Vagina (tissue), 2 donors: ENCODE measurements at regions not wholly inside any gene's neighbourhood (a gene's known extent, or its start where the extent isn't known, plus 50 kb on each side); places are given as distances from the start of the nearest gene placed in this dataset.

Source experiments
- DNase-seq, 2 donors: peaks; one replicate each; pipeline ENCODE4 v3.0.0-alpha.2; 2017; ENCODE audit errors: extremely low spot score in 2 of 2
- H3K27ac ChIP-seq: fragments of 200-600 bp; sonication (generic); one replicate; pipeline ENCODE4 v1.5.1; 2019
- H3K27me3 ChIP-seq: fragments of 200-600 bp; sonication (generic); one replicate; pipeline ENCODE4 v1.5.1; 2019
- H3K36me3 ChIP-seq, 2 donors: fragments of 200-600 bp; sonication (generic); one replicate each; pipeline ENCODE4 v1.5.1; 2017 to 2019
- H3K4me1 ChIP-seq: fragments of 200-600 bp; sonication (generic); one replicate; pipeline ENCODE4 v1.5.1; 2019
- H3K4me3 ChIP-seq, 2 donors: fragments of 200-600 bp; sonication (generic); 1 replicate in 1 of 2; 2 replicates in 1 of 2; pipeline ENCODE4 v1.5.1; 2016 to 2019
- H3K9me3 ChIP-seq: fragments of 200-600 bp; sonication (generic); one replicate; pipeline ENCODE4 v1.5.1; 2019
- CTCF ChIP-seq, 3 experiments: fragments of 450-650 bp in 2 of 3; fragments of 200-600 bp in 1 of 3; sonication (generic) in 1 of 3; IDR thresholded peaks; one replicate each; pipeline ENCODE4 v1.5.1; 2017 to 2019; ENCODE audit warnings: antibody characterized with exemption in 3 of 3, mild to moderate bottlenecking in 2 of 3, moderate library complexity in 2 of 3
- POLR2A ChIP-seq, 2 donors: fragments of 450-650 bp; IDR thresholded peaks; one replicate each; pipeline ENCODE4 v1.6.1; 2017; ENCODE audit warnings: antibody characterized with exemption in 2 of 2, mild to moderate bottlenecking in 2 of 2, moderate library complexity in 2 of 2
- POLR2AphosphoS5 ChIP-seq, 2 donors: sonication (generic); formaldehyde crosslinking; IDR thresholded peaks; one replicate each; pipeline ENCODE4 v1.9.0; 2017; ENCODE audit warnings: antibody characterized with exemption in 2 of 2, mild to moderate bottlenecking in 2 of 2, low read depth in 1 of 2; ENCODE audit not compliant: insufficient read depth in 1 of 2
- intact Hi-C: fragments of 100-400 bp; cut with DNase I; formaldehyde crosslinking; loops from one replicate; pipeline ENCODE4 v1.15.1; 2023

- Histone ChIP-seq H3K4me3 (no peak overlapping the region), H3K4me1 (no peaks in the 10 kb centered on the region), H3K27me3 (no peaks in the 10 kb centered on the region), H3K27ac (no peak overlapping the region), H3K9me3 (no peaks in the 10 kb centered on the region), H3K36me3 (no peaks in the 10 kb centered on the region)
- no peak for DNase-seq
- TF ChIP-seq CTCF (IDR thresholded peaks at IDR 0.05) (no peak), POLR2A (IDR thresholded peaks at IDR 0.05) (no peak), POLR2AphosphoS5 (IDR thresholded peaks at IDR 0.05; ENCODE audit: insufficient read depth in 1 of 2, low read depth in 1 of 2) (no peak)
- intact Hi-C loops: no loop called here
Observed at GRCh38 chr3:96169111-96169766, 645.2 kb upstream of the EPHA6 start.

GRCh38 chr3:96172917-96173316, 641.5 kb upstream of the EPHA6 start:
- Histone ChIP-seq H3K36me3 (no peaks in the 10 kb centered on the region), H3K27me3 (no peaks in the 10 kb centered on the region), H3K4me1 (no peaks in the 10 kb centered on the region), H3K4me3 (no peak overlapping the region), H3K27ac (no peak overlapping the region), H3K9me3 (no peaks in the 10 kb centered on the region)
- TF ChIP-seq CTCF (IDR thresholded peaks at IDR 0.05) (no peak), POLR2AphosphoS5 (IDR thresholded peaks at IDR 0.05; ENCODE audit: insufficient read depth in 1 of 2, low read depth in 1 of 2) (no peak), POLR2A (IDR thresholded peaks at IDR 0.05) (no peak)
- intact Hi-C loops: no loop called here
- DNase-seq: no peak

GRCh38 chr3:96175500-96175899, 638.9 kb upstream of the EPHA6 start:
- TF ChIP-seq POLR2AphosphoS5 (IDR thresholded peaks at IDR 0.05; ENCODE audit: insufficient read depth in 1 of 2, low read depth in 1 of 2) (no peak), CTCF (IDR thresholded peaks at IDR 0.05) (no peak), POLR2A (IDR thresholded peaks at IDR 0.05) (no peak)
- H3K9me3 ChIP-seq: no peaks in the 10 kb centered on the region
- no peaks in the 10 kb centered on the region for H3K36me3 ChIP-seq
- H3K4me1 ChIP-seq: no peaks in the 10 kb centered on the region
- no peak overlapping the region for H3K27ac ChIP-seq
- DNase-seq: no peak
- no peak overlapping the region for H3K4me3 ChIP-seq
- H3K27me3 ChIP-seq: no peaks in the 10 kb centered on the region
- intact Hi-C loops: no loop called here

- Histone ChIP-seq H3K4me3 (no peak overlapping the region), H3K27me3 (no peaks in the 10 kb centered on the region), H3K9me3 (no peaks in the 10 kb centered on the region), H3K27ac (no peak overlapping the region), H3K36me3 (no peaks in the 10 kb centered on the region), H3K4me1 (no peaks in the 10 kb centered on the region)
- DNase-seq: no peak
- intact Hi-C loops: no loop called here
- no peak for TF ChIP-seq CTCF (IDR thresholded peaks at IDR 0.05)
- no peak for TF ChIP-seq POLR2AphosphoS5 (IDR thresholded peaks at IDR 0.05; ENCODE audit: insufficient read depth in 1 of 2, low read depth in 1 of 2)
- no peak for TF ChIP-seq POLR2A (IDR thresholded peaks at IDR 0.05)
Observed at GRCh38 chr3:96182756-96183155, 631.6 kb upstream of the EPHA6 start.

GRCh38 chr3:96183871-96184270, 630.5 kb upstream of the EPHA6 start:
- Histone ChIP-seq H3K9me3 (no peaks in the 10 kb centered on the region), H3K4me3 (no peak overlapping the region), H3K27me3 (no peaks in the 10 kb centered on the region), H3K27ac (no peak overlapping the region), H3K4me1 (no peaks in the 10 kb centered on the region), H3K36me3 (no peaks in the 10 kb centered on the region)
- TF ChIP-seq POLR2A (IDR thresholded peaks at IDR 0.05) (no peak), CTCF (IDR thresholded peaks at IDR 0.05) (no peak), POLR2AphosphoS5 (IDR thresholded peaks at IDR 0.05; ENCODE audit: insufficient read depth in 1 of 2, low read depth in 1 of 2) (no peak)
- no peak for DNase-seq
- intact Hi-C loops: no loop called here
